Progenitor cell of endocrine pancreas (in vitro differentiated cells): ENCODE measurements at regions not wholly inside any gene's neighbourhood (a gene's known extent, or its start where the extent isn't known, plus 50 kb on each side); places are given as distances from the start of the nearest gene placed in this dataset.
"Not testable (repeated sequence)": the region's sequence is repeated elsewhere in the genome, so short reads cannot be mapped to it uniquely, and the experiment has no call there.

ENCODE experiments used
- DNase-seq: peaks from one replicate; pipeline ENCODE4 v3.0.0; 2021; ENCODE audit warnings: low spot score; ENCODE audit not compliant: unreplicated experiment
- H3K27ac Mint-ChIP-seq: 2 replicates; pipeline ENCODE4 v1.8.0; 2021; ENCODE audit warnings: mild to moderate bottlenecking, moderate library complexity, mixed read lengths
- H3K27me3 Mint-ChIP-seq: 2 replicates; pipeline ENCODE4 v1.8.0; 2021; ENCODE audit warnings: mixed read lengths
- H3K36me3 Mint-ChIP-seq: 2 replicates; pipeline ENCODE4 v1.8.0; 2022; ENCODE audit warnings: mixed read lengths; ENCODE audit not compliant: insufficient read depth
- H3K4me1 Mint-ChIP-seq: 2 replicates; pipeline ENCODE4 v1.8.0; 2021; ENCODE audit warnings: low read depth, mixed read lengths
- H3K4me3 Mint-ChIP-seq: 2 replicates; pipeline ENCODE4 v1.8.0; 2021; ENCODE audit warnings: low read depth, mild to moderate bottlenecking, moderate library complexity, mixed read lengths
- H3K9me3 Mint-ChIP-seq: 2 replicates; pipeline ENCODE4 v1.8.0; 2021; ENCODE audit warnings: low read depth, mixed read lengths
- CTCF ChIP-seq: fragments of 200-600 bp; sonication (generic); IDR thresholded peaks from one replicate; pipeline ENCODE4 v1.5.0; 2021; ENCODE audit warnings: antibody characterized with exemption, mild to moderate bottlenecking; ENCODE audit not compliant: unreplicated experiment

DNA sequence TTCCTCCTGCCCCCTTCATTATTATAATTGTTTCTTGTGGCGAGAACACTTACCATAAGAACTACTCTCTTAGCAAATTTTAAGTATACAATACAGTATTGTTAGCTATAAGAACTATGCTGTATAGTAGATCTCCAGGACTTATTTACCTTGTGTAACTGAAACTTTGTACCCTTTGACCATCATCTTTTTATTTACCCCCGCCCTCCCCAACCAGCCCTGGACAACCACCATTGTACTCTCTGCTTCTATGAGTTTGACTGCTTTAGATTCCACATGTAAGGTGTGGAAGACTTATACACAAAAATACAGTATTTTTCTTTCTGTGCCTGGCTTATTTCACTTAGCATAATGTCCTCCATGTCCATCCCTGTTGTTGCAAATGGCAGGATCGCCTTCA, 161.1 kb downstream of the PHF8 start:
- no peak for DNase-seq
- Mint-ChIP-seq H3K27ac (no peak overlapping the region), H3K4me3 (no peak overlapping the region), H3K9me3 (peaks cover 38% of the 10 kb centered on the region), H3K36me3 (peaks cover 1% of the 10 kb centered on the region), H3K27me3 (no peaks in the 10 kb centered on the region), H3K4me1 (peaks cover 8% of the 10 kb centered on the region)
- no peak for TF ChIP-seq CTCF

GRCh38 chrX:53882331-53882730, 161.9 kb downstream of the PHF8 start:
- TF ChIP-seq CTCF: no peak
- Mint-ChIP-seq H3K4me1 (peaks cover 8% of the 10 kb centered on the region), H3K27ac (peak overlapping the region; percentile 62), H3K4me3 (no peak overlapping the region), H3K9me3 (peaks cover 46% of the 10 kb centered on the region), H3K36me3 (peaks cover 1% of the 10 kb centered on the region), H3K27me3 (no peaks in the 10 kb centered on the region)
- DNase-seq: no peak

GRCh38 chrX:53880786-53881185, 163.5 kb downstream of the PHF8 start:
- H3K9me3 Mint-ChIP-seq: peaks cover 53% of the 10 kb centered on the region
- H3K27me3 Mint-ChIP-seq, H3K4me1 Mint-ChIP-seq, H3K4me3 Mint-ChIP-seq, DNase-seq, H3K27ac Mint-ChIP-seq, H3K36me3 Mint-ChIP-seq: not testable (repeated sequence)

DNA sequence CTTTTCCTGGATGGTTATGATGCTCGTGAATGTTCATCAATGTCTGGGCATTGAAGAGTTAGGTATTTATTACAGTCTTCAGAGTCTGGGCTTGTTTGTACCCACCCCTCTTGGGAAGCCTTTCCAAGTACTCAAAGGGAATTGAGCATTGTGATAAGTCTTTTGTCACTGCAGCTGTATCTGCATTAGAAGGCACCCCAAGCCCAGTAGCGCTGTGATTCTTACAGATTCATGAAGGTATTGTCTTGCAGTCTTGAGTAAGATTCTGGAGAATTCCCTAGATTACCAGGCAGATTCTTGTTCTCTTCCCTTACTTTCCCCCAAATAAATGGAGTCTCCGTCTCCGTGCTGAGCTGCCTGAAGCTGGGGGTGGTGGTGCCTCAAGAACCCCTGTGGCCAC, 173.4 kb upstream of the HUWE1 start:
- H3K4me3 Mint-ChIP-seq: no peak overlapping the region
- H3K27me3 Mint-ChIP-seq: no peaks in the 10 kb centered on the region
- H3K4me1 Mint-ChIP-seq: peaks cover 2% of the 10 kb centered on the region
- no peak for TF ChIP-seq CTCF
- no peaks in the 10 kb centered on the region for H3K36me3 Mint-ChIP-seq
- no peak for DNase-seq
- no peak overlapping the region for H3K27ac Mint-ChIP-seq
- H3K9me3 Mint-ChIP-seq: peaks cover 27% of the 10 kb centered on the region

DNA sequence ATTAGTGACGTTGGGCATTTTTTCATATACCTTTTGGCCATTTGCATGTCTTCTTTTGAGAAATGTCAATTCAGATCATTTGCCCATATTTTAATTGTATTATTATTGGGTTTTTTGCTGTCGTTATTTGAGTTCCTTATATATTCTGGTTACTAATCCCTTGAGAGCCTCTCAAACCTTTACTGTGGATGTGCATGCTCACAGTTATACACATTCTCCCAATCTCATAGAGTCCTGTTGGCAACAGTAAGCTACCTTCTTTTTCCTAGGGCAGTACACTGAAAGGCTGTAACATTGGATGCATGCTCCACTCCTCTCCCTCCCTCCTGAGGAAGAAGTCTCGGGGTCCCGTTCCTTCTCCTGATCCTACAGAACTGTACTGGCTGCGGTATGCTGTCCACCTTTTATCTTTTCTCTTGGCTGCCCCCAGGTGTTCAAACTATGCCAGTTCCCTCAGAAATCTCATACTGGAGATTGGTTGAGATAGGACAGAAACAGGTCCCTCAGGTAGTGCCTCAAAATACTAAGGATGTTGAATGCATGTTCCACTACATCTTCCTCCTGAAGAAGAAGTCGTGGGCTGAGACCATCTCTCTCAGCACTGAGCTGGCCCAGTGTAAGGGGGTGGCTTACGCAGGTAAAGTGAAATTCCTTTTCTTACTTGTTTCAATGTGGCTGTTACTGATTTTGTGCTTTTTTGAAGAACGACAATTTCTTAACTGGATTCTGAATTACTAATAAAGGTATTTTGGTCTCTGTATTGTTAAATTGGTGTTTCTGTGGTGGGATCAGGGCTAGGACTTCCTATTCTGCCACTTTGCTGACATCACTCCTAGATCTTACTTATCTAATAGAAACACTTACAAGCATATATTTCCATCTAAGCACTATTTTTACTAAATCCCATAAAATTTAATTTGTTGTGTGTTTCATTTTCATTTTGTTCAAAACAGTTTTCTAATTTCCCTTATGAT, 145.4 kb upstream of the HUWE1 start:
- peak; percentile 48 for TF ChIP-seq CTCF
- H3K27ac Mint-ChIP-seq: no peak overlapping the region
- H3K27me3 Mint-ChIP-seq: no peaks in the 10 kb centered on the region
- H3K36me3 Mint-ChIP-seq: peaks cover 1% of the 10 kb centered on the region
- no peaks in the 10 kb centered on the region for H3K4me1 Mint-ChIP-seq
- H3K4me3 Mint-ChIP-seq: no peak overlapping the region
- DNase-seq: no peak
- peaks cover 35% of the 10 kb centered on the region for H3K9me3 Mint-ChIP-seq

- H3K4me1 Mint-ChIP-seq: no peaks in the 10 kb centered on the region
- DNase-seq: no peak
- H3K27me3 Mint-ChIP-seq: no peaks in the 10 kb centered on the region
- no peak overlapping the region for H3K4me3 Mint-ChIP-seq
- no peak overlapping the region for H3K27ac Mint-ChIP-seq
- peaks cover 1% of the 10 kb centered on the region for H3K36me3 Mint-ChIP-seq
- H3K9me3 Mint-ChIP-seq: peaks cover 17% of the 10 kb centered on the region
- TF ChIP-seq CTCF: no peak
These were observed 138.2 kb upstream of the HUWE1 start for GRCh38 chrX:53824686-53825085.

GRCh38 chrX:53818115-53818514, 131.6 kb upstream of the HUWE1 start:
- H3K36me3 Mint-ChIP-seq, H3K4me1 Mint-ChIP-seq: not testable (repeated sequence)
- peaks cover 17% of the 10 kb centered on the region for H3K9me3 Mint-ChIP-seq

More at GRCh38 chrX:53818115-53818514, 131.6 kb upstream of the HUWE1 start:
- not testable (repeated sequence) for H3K4me3 Mint-ChIP-seq, DNase-seq, H3K27me3 Mint-ChIP-seq, H3K27ac Mint-ChIP-seq
